ENCODE measurements at regions not wholly inside any gene's neighbourhood (a gene's known extent, or its start where the extent isn't known, plus 50 kb on each side); places are given as distances from the start of the nearest gene placed in this dataset.
"Not testable (repeated sequence)": the region's sequence is repeated elsewhere in the genome, so short reads cannot be mapped to it uniquely, and the experiment has no call there.

DNA sequence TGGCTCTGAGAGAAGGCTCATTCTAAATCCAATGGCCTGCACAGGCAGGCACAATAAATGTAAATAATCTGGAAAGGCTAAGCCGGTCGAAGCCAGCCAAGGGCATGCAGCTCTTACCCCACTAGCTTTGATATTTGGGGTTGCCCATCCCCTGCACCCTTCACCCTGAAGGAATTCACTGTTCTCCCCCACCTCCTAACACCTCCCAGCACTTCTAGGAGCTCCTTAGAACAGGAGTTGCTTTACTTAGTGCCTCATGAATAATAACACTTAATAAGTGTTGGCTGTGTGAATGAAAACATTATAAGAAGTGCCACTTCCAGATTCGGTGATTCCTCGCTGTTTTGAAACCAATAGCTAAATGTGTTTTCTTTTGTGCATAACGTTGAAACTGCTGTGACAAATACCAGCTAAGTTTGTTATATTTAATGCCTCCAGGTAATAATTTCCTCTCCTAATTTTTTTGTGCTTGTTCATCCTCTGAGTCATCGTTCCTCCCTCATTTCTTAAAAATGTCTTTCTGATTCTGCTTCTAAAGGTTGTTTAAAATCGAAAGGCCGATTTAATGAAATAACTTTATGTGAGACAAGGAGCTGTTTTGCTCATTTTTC lies 458.8 kb downstream of the METTL4 start:
- DNase-seq (ENCODE audit: low read depth in 2 of 2) = no peak

DNA sequence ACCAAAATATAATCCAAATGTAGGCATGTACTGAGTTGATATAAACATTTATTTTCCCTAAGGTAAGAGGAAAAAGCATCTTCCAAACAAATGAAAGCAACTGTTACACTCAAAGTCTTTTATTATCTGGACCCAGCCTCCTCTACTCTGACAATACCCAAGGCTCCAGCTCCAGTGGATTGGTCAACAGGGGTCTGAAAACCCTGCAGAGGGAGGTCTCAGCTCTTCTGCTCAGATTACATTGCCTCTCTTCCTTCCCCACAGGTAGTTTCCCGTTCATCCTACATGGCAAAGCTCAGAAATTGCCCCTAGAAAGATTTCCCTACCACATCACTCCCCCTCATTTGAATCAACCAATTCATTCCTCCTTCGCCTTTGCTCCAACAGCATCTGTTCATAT lies 457.0 kb downstream of the METTL4 start:
- DNase-seq (ENCODE audit: low read depth in 2 of 2) = no peak

DNA sequence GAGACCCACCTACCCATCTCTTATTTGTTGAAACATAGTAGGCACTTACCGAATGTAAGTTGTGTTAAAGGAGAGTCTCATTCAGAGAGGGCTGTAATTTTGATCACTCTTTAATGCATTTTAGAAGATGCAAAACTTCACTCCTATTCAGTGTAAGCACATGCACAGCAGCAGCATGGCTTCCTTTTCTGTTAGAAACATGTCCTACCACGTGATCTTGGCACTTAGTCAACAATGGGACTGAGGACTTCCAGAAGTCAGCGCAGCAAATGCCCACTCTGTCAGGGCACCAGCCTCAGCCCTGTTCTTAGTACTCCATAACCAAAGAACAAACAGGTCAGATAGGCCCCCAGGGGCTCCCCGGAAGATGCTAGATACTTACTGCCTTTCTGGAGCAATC lies 456.5 kb downstream of the METTL4 start:
- no peak for DNase-seq (ENCODE audit: low read depth in 2 of 2)

DNA sequence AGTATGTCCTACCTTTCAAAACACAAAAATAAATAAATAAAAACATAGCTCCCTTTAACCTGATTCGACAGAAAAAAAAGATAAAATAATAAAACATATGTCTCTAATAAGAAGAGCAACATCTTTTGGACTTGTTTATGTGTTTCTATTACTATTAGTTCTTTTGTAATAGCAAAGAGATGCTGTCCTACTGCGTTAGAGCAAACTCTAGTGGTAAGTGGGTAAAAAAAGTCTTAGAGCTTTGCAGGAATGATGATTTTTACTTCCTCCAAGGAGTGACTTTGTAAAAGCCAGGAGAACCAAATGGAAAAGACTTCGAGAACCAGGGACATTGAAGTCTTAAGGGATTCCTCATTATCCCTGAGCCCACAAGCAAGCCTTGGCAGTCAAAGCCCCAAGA lies 450.1 kb downstream of the METTL4 start:
- DNase-seq (ENCODE audit: low read depth in 2 of 2) = no peak

DNA sequence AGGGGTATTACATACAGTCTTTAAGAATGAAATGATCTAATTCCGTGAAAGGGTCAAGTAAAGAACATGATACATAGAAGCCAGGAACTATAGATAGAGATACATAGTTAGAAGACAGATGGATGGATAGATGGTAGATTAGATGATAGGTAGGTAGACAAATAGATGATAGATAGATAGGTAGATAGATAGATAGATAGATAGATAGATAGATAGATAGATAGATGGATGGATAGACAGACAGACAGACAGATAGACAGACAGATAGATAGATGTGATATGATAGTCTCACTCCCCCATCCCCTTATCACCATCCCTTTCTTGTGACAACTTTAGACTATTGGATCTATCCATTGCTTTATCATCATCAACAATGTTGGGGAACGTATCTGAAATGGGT lies 448.2 kb downstream of the METTL4 start:
- no peak for DNase-seq (ENCODE audit: low read depth in 2 of 2)

DNA sequence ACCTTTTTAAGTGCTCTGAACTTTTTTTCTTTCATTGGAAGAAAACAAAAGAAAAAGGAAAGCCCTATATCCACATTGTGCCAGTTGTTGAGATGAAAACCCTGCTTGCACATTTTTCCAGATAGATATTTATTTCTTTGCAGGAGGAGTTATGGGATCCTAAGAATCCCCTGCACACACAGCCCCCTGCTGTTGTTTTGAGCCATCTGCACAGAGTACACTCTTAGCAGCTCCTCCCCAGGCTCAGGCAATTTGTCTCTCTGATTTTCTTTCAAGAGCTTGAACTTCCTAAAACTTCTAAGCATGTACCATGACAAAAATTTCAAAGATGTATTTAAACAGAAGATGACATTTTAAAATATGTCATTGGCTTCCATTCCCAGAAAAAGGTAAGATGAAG lies 436.9 kb downstream of the METTL4 start:
- no peak for DNase-seq (ENCODE audit: low read depth in 2 of 2)

DNA sequence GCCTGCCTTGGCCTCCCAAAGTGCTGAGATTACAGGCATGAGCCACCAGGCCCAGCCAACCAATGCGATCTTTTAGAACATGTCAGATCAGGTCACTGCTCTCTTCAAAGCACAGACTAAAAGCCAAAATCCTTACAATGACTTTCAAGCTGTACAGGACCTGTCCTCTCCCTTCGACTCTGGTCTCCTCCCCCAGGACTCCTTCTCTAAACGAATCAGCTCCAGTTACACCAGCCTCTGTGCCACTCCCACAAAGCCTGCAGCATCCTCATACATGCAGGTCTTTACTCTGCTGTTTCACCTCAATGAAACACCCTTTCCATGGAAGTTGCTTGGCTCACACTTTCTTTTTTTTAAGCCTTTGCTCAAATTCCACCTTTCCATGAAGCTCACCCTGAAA lies 436.0 kb downstream of the METTL4 start:
- no peak for DNase-seq (ENCODE audit: low read depth in 2 of 2)

DNA sequence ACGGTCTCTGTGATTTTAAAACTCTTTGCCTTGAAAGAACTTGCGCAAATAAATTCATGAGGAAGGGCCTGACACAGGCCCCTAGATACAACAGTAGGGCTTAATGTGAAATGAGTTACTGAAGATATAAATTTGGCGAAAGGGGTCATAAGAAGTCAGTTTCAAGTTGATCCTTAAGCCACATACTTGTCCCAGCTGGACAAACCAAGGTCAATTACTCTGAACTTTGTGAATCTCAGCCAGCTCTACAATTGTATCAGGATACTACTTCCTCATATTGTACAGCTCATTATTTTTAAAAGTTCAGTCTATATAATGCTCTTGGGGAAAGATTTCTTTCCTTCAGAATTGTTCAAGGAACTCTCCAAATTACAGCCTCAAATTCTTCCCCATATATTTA lies 432.8 kb downstream of the METTL4 start:
- DNase-seq (ENCODE audit: low read depth in 2 of 2) = no peak

DNA sequence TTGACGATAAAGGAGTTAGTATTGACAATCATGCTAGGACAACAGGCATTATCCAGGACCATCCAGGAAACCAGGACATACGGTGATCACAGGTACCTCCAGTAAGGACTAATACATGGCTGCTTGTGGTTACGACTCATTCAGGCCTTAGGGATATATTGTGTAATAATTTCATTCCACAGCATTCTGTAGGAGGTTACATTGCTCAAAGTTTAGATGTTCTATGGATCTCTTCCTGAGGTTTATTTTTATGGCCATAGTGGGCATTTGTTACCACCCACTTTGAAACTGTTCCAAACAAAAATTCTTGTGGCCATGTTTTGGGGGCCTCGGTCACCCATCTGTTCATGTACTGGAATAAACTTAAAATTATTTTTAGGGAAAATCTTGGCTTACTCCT lies 431.6 kb downstream of the METTL4 start:
- DNase-seq (ENCODE audit: low read depth in 2 of 2) = no peak

DNA sequence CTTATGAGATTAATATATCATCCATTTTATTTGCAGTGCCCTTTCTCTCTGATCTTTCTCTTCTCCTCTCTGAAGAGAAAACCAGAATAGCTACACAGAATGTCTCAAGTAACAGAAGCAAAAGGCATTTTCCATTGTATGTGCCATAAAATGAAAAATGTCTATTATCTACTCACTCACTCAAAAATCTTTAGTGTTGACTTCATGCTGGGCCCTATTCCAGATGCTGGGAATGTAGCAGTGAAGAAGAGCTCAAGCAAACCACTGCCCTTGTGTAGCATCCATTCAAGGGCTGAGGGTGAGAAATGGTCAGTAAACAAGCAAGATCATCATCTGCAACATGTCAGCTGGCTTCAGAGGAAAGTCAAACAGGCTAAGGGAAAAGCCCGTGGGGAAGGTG lies 427.7 kb downstream of the METTL4 start:
- DNase-seq (ENCODE audit: low read depth in 2 of 2) = no peak

DNA sequence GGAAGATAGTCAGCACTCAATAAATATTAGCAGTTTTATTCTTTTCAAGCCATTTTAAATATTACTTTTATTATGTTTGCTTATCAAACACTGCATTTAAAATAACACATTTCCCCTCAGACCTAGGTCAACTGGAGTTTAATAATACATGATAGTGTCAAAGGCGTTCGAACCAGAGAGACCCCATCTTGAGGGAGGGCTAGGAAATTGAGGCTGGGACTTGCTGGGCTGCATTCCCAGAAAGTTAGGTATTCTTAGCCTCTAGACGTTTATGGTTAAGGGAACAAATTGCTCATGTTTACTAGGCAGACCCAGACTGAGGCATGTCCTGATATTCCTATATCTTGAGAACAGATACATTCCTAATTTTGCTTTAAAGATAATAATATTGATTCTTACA lies 426.5 kb downstream of the METTL4 start:
- DNase-seq (ENCODE audit: low read depth in 2 of 2) = no peak

DNA sequence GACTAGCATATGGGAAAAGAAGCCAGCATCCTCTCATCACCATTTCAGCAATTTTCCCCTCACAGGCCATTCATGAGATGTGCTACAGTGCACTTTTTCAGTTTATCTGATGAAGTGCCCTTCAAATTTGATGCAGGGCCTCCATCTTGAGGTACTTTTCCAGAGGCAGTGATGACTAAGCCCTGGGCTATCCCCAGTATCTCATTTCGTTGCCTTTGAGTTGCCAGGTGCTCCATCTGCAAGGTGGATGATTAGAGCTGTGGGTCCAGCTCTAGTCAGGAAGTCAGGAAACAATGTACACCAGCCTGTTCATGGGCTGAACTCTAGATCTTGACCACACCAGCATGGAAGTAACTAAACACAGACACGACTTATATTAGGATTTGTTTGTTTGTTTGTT lies 425.2 kb downstream of the METTL4 start:
- no peak for DNase-seq (ENCODE audit: low read depth in 2 of 2)

DNA sequence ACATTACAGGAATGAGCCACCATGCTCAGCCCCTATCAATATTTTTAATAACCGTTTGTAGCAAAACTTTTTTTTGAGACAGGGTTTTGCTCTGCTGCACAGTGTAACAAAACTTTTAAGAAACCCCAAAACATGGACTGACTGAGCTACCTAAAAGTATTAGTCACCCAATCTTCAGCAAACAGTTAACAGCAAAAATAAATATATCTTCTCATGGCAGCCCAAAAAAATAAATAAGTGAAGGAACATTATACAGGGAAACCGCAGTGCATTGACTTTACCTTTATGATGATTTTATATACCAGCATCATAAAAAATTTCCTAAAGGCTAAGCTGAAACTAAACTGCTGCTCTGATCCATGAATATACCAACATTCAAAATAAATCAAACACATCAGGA lies 424.6 kb downstream of the METTL4 start:
- DNase-seq (ENCODE audit: low read depth in 2 of 2) = no peak

DNA sequence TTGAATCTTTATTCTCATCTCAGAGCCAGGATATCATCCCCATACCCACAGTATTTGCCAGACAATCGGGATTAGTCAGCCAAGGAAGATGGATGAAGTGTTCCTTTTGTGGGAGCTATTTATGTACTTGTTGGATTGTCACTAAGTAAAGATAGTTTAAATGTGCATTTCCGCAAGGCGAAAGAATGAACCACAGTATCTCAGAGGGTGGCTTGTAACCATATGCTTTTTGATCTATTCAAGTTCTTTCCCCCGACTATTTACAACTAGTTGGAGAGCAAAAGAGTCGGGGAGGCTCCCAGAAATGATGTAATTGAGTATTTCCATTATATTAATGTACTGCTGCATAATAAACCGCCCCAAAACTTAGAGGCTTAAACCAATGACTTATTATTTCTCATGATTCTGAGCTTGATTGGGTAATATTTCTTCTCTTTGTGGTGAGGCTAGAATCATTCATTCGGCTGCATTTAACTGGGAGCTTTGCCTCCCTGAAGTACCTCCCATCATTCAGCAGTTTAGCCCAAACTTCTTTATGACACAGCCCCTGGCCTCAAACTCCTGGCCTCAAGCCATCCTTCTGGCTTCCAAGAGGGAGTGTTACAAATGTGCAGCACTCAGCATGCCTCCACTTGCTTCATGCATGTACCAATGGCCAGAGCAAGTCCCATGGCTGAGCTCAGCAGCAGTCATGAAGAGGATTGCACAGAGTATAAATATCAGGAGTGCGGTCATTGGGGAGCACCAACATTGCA lies 423.7 kb downstream of the METTL4 start:
- DNase-seq (ENCODE audit: low read depth in 2 of 2) = no peak

DNA sequence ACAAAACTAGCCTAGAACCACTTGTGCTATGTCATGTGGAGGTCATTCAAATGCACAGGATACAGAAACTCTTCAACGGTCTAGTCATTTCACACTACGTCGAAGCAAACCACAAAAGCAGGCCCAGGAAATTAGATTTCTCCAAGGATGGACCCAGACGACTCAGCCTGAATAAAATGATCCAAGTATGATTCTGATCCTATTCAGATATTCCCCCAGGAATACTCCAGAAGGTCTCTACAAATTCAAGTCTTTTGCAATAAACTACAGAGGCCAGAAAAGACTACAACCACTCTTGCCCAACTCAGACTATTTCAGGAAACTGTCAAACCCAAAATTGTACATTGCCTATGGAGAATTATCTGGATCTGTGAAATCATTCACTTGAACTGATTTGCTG lies 422.5 kb downstream of the METTL4 start:
- DNase-seq (ENCODE audit: low read depth in 2 of 2) = no peak

DNA sequence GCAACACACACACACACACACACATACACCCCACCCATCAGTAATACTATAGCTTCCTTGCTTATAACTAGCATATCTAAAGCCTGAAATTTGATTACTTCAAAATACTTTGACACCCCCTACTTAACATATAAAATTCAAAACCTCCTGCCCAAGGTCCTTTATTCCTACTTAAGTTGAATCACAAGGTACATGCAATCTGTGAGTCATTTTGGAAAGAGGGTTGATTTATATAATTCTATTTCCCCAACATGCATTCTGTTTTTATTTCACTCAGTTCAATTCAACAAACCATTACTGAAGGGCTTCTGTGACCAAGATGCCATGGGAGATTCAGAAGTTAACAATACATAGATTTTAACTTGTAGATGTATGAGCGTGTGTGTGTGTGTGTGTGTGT lies 420.7 kb downstream of the METTL4 start:
- DNase-seq (ENCODE audit: low read depth in 2 of 2) = no peak

DNA sequence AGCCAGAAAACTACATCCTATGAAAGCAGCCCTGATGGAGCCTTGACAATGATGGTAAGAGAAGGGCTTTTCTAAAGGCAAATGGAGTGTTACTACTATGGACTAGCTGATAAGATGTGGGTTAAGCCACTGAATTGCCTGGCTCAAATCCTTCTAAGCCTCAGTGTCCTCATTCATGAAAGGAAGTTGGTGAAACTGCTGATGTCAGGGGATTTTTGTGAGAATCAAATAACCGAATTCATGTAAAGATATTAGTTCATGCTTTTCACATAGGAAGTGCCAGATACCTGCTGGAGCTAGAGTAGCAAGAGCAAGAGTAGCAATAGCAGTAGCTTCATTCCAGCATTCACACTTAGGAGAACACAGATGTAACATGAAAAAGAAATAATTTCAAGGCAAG lies 417.0 kb downstream of the METTL4 start:
- no peak for DNase-seq (ENCODE audit: low read depth in 2 of 2)

DNA sequence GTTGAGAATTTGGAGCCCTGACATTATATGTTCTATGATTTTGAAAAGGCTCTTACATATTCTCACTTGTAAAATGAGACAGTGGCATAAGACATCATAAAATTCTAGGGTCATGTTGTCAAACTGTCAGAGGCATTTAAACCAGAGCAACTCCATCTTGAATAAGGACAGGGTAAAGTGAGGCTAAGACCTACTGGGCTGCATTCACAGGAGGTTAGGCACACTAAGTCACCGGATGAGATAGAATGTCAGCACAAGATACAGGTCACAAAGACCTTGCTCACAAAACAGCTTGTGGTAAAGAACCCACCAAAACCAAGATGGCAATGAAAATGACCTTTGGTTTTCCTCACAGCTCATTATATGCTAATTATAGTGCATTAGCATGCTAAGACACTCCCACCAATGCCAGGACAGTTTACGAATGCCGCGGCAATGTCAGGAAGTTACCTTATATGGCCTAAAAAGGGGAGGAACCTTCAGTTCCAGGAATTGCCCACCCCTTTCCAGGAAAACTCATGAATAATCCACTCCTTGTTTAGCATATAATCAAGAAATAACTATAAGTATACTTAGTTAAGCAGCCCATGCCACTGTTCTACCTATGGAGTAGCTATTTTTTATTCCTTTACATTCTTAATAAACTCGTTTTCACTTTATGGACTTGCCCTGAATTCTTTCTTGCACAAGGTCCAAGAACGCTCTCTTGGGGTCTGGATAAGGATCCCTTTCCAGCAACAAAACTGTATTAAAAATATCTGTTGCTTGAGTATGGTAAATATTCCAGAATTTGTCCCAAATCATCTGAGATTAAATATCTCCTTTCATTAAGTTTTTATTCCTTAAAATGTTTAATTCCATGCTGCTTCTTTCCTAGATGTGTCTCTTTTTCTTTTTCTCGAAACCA lies 406.4 kb downstream of the METTL4 start:
- no peak for DNase-seq (ENCODE audit: low read depth in 2 of 2)

DNA sequence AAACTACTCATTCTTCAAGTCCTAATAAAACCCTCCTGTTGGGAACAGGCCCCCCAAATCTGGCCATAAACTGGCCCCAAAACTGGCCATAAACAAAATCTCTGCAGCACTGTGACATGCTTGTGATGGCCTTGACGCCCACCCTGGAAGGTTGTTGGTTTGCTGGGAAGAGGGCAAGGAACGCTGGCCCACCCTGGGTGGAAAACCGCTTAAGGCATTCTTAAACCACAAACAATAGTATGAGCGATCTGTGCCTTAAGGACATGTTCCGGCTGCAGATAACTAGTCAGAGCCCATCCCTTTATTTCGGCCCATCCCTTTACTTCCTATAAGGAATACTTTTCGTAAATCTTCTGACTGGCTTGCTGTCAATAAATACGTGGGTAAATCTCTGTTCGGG lies 404.4 kb downstream of the METTL4 start:
- DNase-seq (ENCODE audit: low read depth in 2 of 2) = not testable (repeated sequence)

DNA sequence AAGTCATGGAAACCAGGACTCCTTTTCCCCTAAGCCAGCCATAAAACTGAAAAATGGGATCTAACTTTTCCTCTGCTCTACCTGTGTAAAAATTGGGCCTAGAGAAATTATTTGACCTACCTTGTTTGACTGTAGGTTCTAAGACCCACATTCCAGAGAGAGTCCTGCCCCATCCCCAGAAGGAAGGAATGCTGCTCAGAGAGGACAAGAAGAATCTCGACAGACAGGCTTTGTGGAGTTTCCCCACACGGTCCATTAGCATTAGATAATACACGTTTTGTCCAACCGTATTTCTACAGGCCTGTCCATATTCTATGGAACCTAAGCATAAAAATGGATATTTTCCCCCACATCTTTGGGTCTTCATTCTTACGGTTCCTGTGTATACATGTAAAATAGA lies 403.3 kb downstream of the METTL4 start:
- no peak for DNase-seq (ENCODE audit: low read depth in 2 of 2)

DNA sequence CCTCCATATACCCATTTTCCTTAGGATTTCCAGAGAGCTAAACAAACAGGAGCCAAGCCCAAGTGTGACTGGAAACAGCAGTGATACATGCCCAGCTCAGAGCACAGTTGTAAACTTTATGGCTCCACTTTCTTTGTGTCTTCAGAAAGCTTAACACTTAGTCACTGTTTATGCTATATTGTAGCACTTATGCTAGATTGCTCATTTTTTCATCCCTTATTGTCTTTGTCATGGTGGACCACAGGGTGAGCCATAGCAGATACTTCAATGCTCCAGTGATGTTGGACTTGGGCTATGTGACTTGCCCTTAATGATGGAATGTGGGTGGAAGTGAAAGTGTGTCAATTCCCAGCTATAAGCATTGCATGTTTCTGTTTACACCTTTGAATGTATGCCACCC lies 401.6 kb downstream of the METTL4 start:
- DNase-seq (ENCODE audit: low read depth in 2 of 2) = no peak

DNA sequence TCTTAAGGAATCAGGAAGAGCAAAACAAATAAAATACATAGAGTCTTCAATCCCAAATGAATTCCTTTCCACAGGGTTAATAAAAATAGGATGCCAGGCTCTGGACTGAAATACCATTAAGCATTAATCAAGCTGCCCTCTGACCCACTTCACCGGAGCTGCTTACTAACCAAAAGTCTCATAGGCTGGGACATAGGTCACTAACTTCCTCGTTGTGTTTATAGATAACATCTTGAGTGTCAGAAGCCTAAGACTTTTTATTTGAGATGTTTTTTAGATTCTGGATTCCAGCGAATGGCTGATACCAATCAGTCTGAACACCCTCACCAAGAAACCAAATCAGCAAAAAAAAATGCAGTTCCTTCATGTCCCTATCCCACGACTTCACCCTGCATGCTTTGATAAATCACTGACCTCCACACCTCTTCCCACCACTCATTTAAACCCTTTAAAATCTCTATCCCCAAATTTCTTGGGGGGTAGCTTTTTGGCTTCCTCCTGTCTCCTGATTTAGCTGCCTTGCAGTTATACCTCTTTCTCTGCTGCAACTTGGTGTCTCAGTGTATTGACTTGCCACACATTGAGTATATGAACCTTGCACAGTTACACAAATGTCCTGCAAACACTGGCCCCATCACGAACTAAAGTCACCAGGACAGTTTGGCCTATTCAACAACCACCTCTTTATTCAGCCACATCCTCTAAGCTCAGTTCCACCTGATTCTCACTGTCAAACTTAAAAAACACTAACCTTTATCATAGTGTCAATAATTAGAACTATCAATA lies 399.3 kb downstream of the METTL4 start:
- DNase-seq (ENCODE audit: low read depth in 2 of 2) = no peak
